ENCODE measurements at regions not wholly inside any gene's neighbourhood (a gene's known extent, or its start where the extent isn't known, plus 50 kb on each side); places are given as distances from the start of the nearest gene placed in this dataset.

GRCh38 chrX:150201841-150202240, 161.3 kb upstream of the MAMLD1 start:
- no peak overlapping the region for H3K4me3 ChIP-seq
- H3K27me3 ChIP-seq = no peaks in the 10 kb centered on the region
- no peaks in the 10 kb centered on the region for H3K9me3 ChIP-seq
- no peaks in the 10 kb centered on the region for H3K36me3 ChIP-seq
- no peak for TF ChIP-seq CTCF (IDR thresholded peaks at IDR 0.05)
- H3K27ac ChIP-seq = no peak overlapping the region
- no peaks in the 10 kb centered on the region for H3K4me1 ChIP-seq
- no peak for DNase-seq (ENCODE audit: low spot score)

GRCh38 chrX:150202641-150203247, 160.4 kb upstream of the MAMLD1 start:
- DNase-seq (ENCODE audit: low spot score) = no peak
- H3K4me1 ChIP-seq = no peaks in the 10 kb centered on the region
- no peaks in the 10 kb centered on the region for H3K27me3 ChIP-seq
- H3K4me3 ChIP-seq = no peak overlapping the region
- no peaks in the 10 kb centered on the region for H3K36me3 ChIP-seq
- H3K9me3 ChIP-seq = no peaks in the 10 kb centered on the region
- H3K27ac ChIP-seq = no peak overlapping the region
- no peak for TF ChIP-seq CTCF (IDR thresholded peaks at IDR 0.05)

GRCh38 chrX:150203248-150203645, 159.9 kb upstream of the MAMLD1 start:
- no peaks in the 10 kb centered on the region for H3K27me3 ChIP-seq
- TF ChIP-seq CTCF (IDR thresholded peaks at IDR 0.05) = no peak
- no peaks in the 10 kb centered on the region for H3K4me1 ChIP-seq
- H3K4me3 ChIP-seq = no peak overlapping the region
- H3K36me3 ChIP-seq = no peaks in the 10 kb centered on the region
- no peaks in the 10 kb centered on the region for H3K9me3 ChIP-seq
- DNase-seq (ENCODE audit: low spot score) = no peak
- no peak overlapping the region for H3K27ac ChIP-seq

- peak in 1 of 2 donors; percentile 13 for TF ChIP-seq CTCF (IDR thresholded peaks at IDR 0.05)
- H3K4me1 ChIP-seq = no peaks in the 10 kb centered on the region
- H3K36me3 ChIP-seq = no peaks in the 10 kb centered on the region
- no peaks in the 10 kb centered on the region for H3K9me3 ChIP-seq
- no peak for DNase-seq (ENCODE audit: low spot score)
- no peak overlapping the region for H3K27ac ChIP-seq
- no peaks in the 10 kb centered on the region for H3K27me3 ChIP-seq
- no peak overlapping the region for H3K4me3 ChIP-seq
These were observed 158.1 kb upstream of the MAMLD1 start for GRCh38 chrX:150205011-150205410.

- H3K27ac ChIP-seq = no peak overlapping the region
- no peak for DNase-seq (ENCODE audit: low spot score)
- TF ChIP-seq CTCF (IDR thresholded peaks at IDR 0.05) = no peak
- H3K27me3 ChIP-seq = no peaks in the 10 kb centered on the region
- H3K4me3 ChIP-seq = no peak overlapping the region
- H3K36me3 ChIP-seq = no peaks in the 10 kb centered on the region
- peaks cover 0 to 5% of the 10 kb centered on the region in 2 donors for H3K4me1 ChIP-seq
- H3K9me3 ChIP-seq = no peaks in the 10 kb centered on the region
These were observed 155.4 kb upstream of the MAMLD1 start for GRCh38 chrX:150207733-150208132.

- H3K9me3 ChIP-seq = no peaks in the 10 kb centered on the region
- no peak overlapping the region for H3K4me3 ChIP-seq
- no peak overlapping the region for H3K27ac ChIP-seq
- no peak for DNase-seq (ENCODE audit: low spot score)
- peaks cover 0 to 18% of the 10 kb centered on the region in 2 donors for H3K4me1 ChIP-seq
- no peak for TF ChIP-seq CTCF (IDR thresholded peaks at IDR 0.05)
- H3K36me3 ChIP-seq = no peaks in the 10 kb centered on the region
- no peaks in the 10 kb centered on the region for H3K27me3 ChIP-seq
These were observed 151.1 kb upstream of the MAMLD1 start for GRCh38 chrX:150211988-150212387.
